Adipocyte (in vitro differentiated cells): ENCODE measurements at regions not wholly inside any gene's neighbourhood (a gene's known extent, or its start where the extent isn't known, plus 50 kb on each side); places are given as distances from the start of the nearest gene placed in this dataset.

ENCODE experiments used
- DNase-seq: peaks from one replicate; pipeline ENCODE4 v3.0.0-alpha.2; 2015; ENCODE audit warnings: low read depth
- H3K27me3 ChIP-seq: replicated peaks from 2 replicates; pipeline ENCODE4 v1.7.0; 2013; ENCODE audit warnings: mild to moderate bottlenecking, low read length, moderate library complexity; ENCODE audit not compliant: control insufficient read depth, insufficient read depth
- H3K36me3 ChIP-seq: 2 replicates; pipeline ENCODE4 v1.7.0; 2013; ENCODE audit warnings: low read length, mild to moderate bottlenecking, moderate library complexity; ENCODE audit not compliant: control insufficient read depth, insufficient read depth, severe bottlenecking
- H3K4me1 ChIP-seq: 2 replicates; pipeline ENCODE4 v1.7.0; 2013; ENCODE audit warnings: mild to moderate bottlenecking, low read length, moderate library complexity; ENCODE audit not compliant: control insufficient read depth, insufficient read depth
- H3K4me3 ChIP-seq: 2 replicates; pipeline ENCODE4 v1.7.0; 2013; ENCODE audit warnings: mild to moderate bottlenecking, low read length, moderate library complexity
- H3K9ac ChIP-seq: 2 replicates; pipeline ENCODE4 v1.7.0; 2013; ENCODE audit warnings: mild to moderate bottlenecking, low read length, moderate library complexity
- H3K9me3 ChIP-seq: 2 replicates; pipeline ENCODE4 v1.7.0; 2013; ENCODE audit warnings: mild to moderate bottlenecking, low read length, moderate library complexity; ENCODE audit not compliant: control insufficient read depth

DNA sequence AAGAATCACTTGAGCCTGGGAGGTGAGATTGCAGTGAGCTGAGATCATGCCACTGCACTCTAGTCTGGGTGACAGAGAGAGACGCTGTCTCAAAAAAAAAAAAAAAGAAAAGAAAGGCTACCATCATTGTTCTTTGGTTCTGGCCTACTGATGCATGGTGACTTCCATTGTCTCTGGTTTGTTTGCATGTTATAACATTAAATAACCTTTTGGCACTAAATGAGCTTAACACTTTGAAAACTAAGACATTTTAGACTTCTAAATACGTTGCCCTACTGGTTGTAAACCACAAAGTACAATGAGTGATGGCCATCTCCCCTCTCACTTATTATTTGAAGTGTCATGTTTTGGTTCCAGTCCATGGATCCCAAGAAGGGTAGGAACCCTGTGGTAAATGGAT is 152.9 kb upstream of the CPM start:
- H3K9ac ChIP-seq, result no peak overlapping the region
- no peak for DNase-seq
- peaks cover 2% of the 10 kb centered on the region for H3K9me3 ChIP-seq
- H3K4me1 ChIP-seq, result no peaks in the 10 kb centered on the region
- H3K36me3 ChIP-seq, result no peaks in the 10 kb centered on the region
- H3K27me3 ChIP-seq, result no peaks in the 10 kb centered on the region
- H3K4me3 ChIP-seq, result no peak overlapping the region

DNA sequence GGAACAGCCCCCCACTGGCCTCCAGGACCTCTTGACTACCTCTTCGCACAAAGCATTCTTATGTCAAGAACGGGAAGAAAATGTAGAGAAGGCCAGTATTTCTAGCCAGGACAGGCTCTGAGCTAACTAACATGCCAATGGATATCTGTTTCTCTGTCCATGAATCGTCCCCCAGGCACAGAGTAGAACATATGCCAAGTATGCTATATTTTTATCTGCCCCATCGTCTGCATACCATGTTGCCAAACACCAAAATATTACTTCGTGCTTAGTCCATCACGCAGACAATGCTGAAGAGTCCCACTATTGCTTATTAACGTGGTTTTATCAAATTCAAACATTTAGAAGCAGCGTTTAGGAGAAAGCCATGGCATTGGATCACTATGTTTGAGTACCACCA is 151.4 kb upstream of the CPSF6 start:
- H3K4me1 ChIP-seq, result no peaks in the 10 kb centered on the region
- no peak for DNase-seq
- no peaks in the 10 kb centered on the region for H3K9me3 ChIP-seq
- peaks cover 5% of the 10 kb centered on the region for H3K27me3 ChIP-seq
- no peak overlapping the region for H3K9ac ChIP-seq
- H3K4me3 ChIP-seq, result no peak overlapping the region
- no peaks in the 10 kb centered on the region for H3K36me3 ChIP-seq

DNA sequence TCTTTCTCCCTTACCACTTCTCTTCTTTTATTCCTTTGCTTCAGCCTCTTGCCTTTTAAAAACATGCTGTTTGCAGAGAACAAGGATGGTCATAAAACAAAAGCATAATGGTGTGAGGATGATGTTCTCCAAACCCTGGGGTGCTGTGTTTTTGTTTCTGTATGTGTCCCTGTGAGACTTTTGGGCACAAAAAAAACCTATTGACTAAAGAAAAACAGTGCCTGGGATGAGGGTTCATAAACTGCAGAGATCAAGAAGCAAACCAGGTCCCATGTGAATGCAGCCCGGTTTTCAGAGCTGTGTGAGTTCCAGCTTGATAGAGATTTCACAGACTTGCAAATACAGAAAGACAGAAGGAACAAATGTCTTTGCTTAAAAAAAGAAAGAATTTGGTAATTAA is 148.6 kb upstream of the CPSF6 start:
- no peak overlapping the region for H3K9ac ChIP-seq
- H3K4me1 ChIP-seq, result no peaks in the 10 kb centered on the region
- DNase-seq, result no peak
- peaks cover 9% of the 10 kb centered on the region for H3K27me3 ChIP-seq
- no peaks in the 10 kb centered on the region for H3K36me3 ChIP-seq
- H3K9me3 ChIP-seq, result no peaks in the 10 kb centered on the region
- H3K4me3 ChIP-seq, result no peak overlapping the region

- Histone ChIP-seq H3K4me1 (no peaks in the 10 kb centered on the region), H3K9ac (no peak overlapping the region), H3K9me3 (no peaks in the 10 kb centered on the region), H3K4me3 (no peak overlapping the region), H3K36me3 (no peaks in the 10 kb centered on the region), H3K27me3 (peaks cover 9% of the 10 kb centered on the region)
- peak; percentile 5 for DNase-seq
Observed at GRCh38 chr12:69091442-69092017, 147.8 kb upstream of the CPSF6 start.

DNA sequence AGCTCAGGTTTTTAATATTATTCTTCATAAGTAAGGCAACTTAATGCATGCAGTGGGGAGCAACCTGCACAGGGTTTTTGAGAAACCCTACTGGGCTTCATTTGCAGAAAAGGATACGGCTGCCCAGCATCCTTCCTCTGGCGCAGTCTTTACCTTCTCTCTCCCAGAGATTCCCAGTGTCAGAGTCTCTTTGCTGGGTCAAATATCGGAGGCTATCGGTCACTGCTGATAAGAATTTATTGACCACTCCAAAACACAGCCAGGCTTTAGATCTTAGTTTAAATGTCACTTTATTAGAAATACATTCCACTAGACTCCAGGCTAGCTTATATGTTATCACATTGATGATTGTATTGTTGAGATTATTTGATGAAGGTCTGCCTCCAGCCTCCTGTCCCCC is 147.2 kb upstream of the CPSF6 start:
- no peak overlapping the region for H3K4me3 ChIP-seq
- no peak overlapping the region for H3K9ac ChIP-seq
- no peaks in the 10 kb centered on the region for H3K9me3 ChIP-seq
- no peak for DNase-seq
- H3K36me3 ChIP-seq, result no peaks in the 10 kb centered on the region
- H3K27me3 ChIP-seq, result peaks cover 9% of the 10 kb centered on the region
- H3K4me1 ChIP-seq, result no peaks in the 10 kb centered on the region

DNA sequence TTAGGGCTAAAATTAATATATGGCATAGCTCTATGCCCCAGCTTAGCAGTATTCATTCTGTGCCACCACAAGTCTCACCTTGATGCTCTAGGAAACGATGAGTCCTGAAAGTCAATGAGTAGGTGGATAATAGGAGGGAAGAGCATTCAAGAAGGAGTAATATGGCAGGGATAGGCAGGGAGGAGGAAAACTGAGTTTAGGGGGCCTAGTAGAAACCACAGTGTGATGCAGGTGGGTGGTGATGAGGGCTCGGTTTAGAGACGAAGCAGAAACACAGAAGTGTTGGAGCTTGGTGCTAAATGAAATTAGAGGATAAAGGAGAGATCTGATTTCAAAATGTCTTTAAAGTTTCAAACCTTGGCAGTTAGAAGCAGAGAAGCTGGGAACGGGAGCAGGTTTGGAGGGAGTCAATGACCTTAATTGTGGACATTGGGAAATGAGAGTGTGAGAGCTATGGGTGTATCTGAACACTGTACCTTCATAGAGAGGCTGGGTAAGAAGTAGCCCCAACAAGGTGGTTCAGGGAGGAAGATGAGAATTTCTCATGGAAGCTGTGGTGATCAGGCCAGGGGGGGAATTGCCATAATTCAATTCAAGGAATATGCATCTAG is 144.7 kb upstream of the CPSF6 start:
- H3K9ac ChIP-seq, result no peak overlapping the region
- no peak overlapping the region for H3K4me3 ChIP-seq

DNA sequence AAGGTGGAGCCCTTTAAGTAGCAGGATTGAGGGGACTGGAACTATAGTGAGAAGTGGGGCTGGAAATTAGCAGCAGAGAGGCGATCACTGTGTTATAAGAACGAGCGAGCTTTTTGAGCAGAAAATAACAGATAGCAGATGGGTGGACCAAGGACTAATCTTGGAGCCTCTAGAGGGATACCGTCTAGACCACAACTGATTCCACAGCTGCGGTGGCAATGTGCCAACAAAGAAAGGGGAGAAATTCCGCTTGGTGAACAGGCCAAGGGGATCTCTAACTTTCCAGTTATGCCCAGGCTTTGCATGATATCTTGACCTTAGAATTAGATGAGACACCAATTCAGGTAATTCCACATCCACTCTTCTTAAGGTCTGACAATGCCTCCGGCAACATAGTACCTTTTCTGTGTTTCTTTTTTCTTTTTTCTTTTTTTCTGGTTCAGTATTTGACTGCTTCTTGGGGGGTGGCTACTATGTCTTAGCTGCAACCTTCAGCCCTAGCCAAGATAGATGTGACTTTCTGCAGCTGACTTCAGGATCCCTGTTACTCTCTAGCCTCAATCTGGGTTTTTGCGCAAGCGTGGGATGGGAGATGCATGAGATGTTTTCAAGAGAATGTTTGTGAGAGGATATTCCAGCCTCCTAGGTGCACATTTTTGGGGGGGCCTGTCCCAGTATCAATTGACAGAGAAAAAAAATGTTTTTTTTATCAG is 143.4 kb upstream of the CPSF6 start:
- Histone ChIP-seq H3K9me3 (no peaks in the 10 kb centered on the region), H3K36me3 (no peaks in the 10 kb centered on the region), H3K9ac (no peak overlapping the region), H3K4me1 (no peaks in the 10 kb centered on the region), H3K27me3 (peaks cover 9% of the 10 kb centered on the region), H3K4me3 (no peak overlapping the region)
- DNase-seq, result no peak

More for the DNA sequence above, 144.7 kb upstream of the CPSF6 start:
- DNase-seq, result no peak
- Histone ChIP-seq H3K4me1 (no peaks in the 10 kb centered on the region), H3K36me3 (no peaks in the 10 kb centered on the region), H3K27me3 (peaks cover 9% of the 10 kb centered on the region), H3K9me3 (no peaks in the 10 kb centered on the region)

- Histone ChIP-seq H3K27me3 (peaks cover 9% of the 10 kb centered on the region), H3K4me3 (no peak overlapping the region), H3K4me1 (peaks cover 9% of the 10 kb centered on the region), H3K9me3 (no peaks in the 10 kb centered on the region), H3K9ac (no peak overlapping the region), H3K36me3 (no peaks in the 10 kb centered on the region)
- peak; percentile 39 for DNase-seq
Observed at GRCh38 chr12:69096669-69097335, 142.6 kb upstream of the CPSF6 start.

DNA sequence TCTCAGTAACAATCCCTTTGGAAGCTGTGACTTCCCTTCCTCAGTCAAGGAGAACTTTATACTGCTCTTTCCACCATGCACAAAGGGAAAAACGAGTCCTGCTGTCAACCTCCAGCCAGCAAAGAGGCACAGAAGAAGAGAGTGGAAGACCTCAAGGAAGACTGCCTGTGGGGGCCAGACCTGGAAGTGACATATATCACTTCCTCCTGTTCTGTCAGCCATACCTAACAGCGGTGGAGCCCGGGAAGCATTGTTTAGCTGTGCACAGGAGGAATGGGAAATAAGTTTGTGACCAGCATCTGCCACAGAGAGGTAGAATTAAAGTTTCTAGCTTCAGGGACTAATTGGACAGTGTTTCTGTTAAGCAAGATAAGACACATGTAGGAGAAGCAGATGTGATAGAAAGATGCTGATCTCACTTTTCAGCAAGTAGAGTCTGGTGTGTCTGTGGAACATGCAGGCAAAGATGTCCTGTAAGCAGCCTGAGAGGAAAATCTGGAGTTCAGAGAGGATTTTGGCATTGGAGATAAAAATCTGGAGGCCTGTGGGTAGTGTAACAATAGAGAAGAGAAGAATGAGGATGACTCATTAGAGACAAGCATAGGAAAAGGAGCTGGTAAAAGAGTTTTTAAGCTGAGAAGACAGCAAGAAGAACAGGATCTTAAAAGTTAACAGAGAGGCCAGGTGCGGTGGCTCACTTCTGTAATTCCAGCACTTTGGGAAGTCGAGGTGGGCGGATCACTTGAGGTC is 141.6 kb upstream of the CPSF6 start:
- H3K4me3 ChIP-seq, result no peak overlapping the region
- peaks cover 11% of the 10 kb centered on the region for H3K4me1 ChIP-seq
- H3K27me3 ChIP-seq, result peaks cover 4% of the 10 kb centered on the region
- H3K36me3 ChIP-seq, result no peaks in the 10 kb centered on the region
- no peaks in the 10 kb centered on the region for H3K9me3 ChIP-seq
- H3K9ac ChIP-seq, result no peak overlapping the region
- peak; percentile 70 for DNase-seq

GRCh38 chr12:69099201-69099837 is 140.1 kb upstream of the CPSF6 start:
- no peak overlapping the region for H3K4me3 ChIP-seq
- no peak overlapping the region for H3K9ac ChIP-seq
- H3K4me1 ChIP-seq, result peaks cover 11% of the 10 kb centered on the region
- H3K9me3 ChIP-seq, result no peaks in the 10 kb centered on the region
- H3K36me3 ChIP-seq, result no peaks in the 10 kb centered on the region
- H3K27me3 ChIP-seq, result no peaks in the 10 kb centered on the region
- no peak for DNase-seq
